GM10266 (cell line): ENCODE measurements at regions not wholly inside any gene's neighbourhood (a gene's known extent, or its start where the extent isn't known, plus 50 kb on each side); places are given as distances from the start of the nearest gene placed in this dataset.

ENCODE experiments used
- DNase-seq: peaks from one replicate; pipeline ENCODE4 v3.0.0; 2012; ENCODE audit errors: extremely low spot score
- CTCF ChIP-seq: IDR thresholded peaks from 2 replicates; pipeline ENCODE4 v1.5.1; 2012; ENCODE audit warnings: mild to moderate bottlenecking, low read depth; ENCODE audit not compliant: control insufficient read depth, insufficient read depth; ENCODE audit errors: missing control alignments

GRCh38 chr4:148716431-148717052, 274.3 kb upstream of the NR3C2 start:
- TF ChIP-seq CTCF = no peak
- no peak for DNase-seq

GRCh38 chr4:148704291-148704690, 262.1 kb upstream of the NR3C2 start:
- TF ChIP-seq CTCF = no peak
- no peak for DNase-seq

DNA sequence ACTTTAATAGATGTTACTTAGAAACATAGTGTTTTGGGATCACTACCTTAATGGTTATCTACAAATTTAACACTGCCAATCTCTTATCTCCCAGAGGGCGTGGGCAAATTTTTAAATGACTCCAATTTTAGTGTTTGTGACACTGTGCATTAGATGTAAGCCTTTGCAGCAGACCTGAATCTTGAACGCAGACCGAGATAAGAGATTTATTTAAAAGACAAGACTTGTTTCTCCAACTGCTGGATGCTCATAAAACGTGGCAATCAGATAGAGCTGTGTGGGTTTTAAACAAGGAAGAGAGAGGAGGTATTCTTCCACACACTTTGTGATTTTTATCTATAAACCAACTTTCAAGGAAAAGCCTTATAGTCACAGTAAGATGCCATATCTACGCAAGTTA, 252.5 kb upstream of the NR3C2 start:
- no peak for TF ChIP-seq CTCF
- DNase-seq = no peak

- no peak for TF ChIP-seq CTCF
- DNase-seq = no peak
These were observed 251.9 kb upstream of the NR3C2 start for GRCh38 chr4:148693913-148694649.

- no peak for DNase-seq
- TF ChIP-seq CTCF = no peak
These were observed 250.0 kb upstream of the NR3C2 start for GRCh38 chr4:148692242-148692641.

DNA sequence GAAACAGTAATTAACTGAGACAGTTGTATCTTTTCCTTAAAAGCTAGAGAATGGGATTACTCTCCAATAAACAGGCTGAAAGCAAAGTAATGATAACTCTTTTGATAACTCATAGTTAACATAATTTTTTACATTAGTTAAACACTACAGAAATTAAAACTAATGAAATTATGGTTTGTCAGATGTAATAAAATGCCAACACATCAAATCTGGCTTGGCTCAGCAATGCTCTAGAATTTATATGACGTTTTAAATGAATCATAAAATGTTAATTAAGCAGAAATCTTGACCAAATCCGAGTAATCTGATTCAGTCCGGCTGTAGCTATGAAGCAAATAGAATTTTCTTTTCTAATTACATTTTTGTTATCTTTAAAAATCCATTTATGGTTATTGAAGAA, 244.2 kb upstream of the NR3C2 start:
- DNase-seq = no peak

More for the DNA sequence above, 244.2 kb upstream of the NR3C2 start:
- TF ChIP-seq CTCF = no peak
